Large intestine (tissue), 3 donors: ENCODE measurements at regions not wholly inside any gene's neighbourhood (a gene's known extent, or its start where the extent isn't known, plus 50 kb on each side); places are given as distances from the start of the nearest gene placed in this dataset.
"Not testable (repeated sequence)": the region's sequence is repeated elsewhere in the genome, so short reads cannot be mapped to it uniquely, and the experiment has no call there.

Experiments
- DNase-seq, 2 donors: peaks; one replicate each; pipeline versions ENCODE4 v3.0.0 to v3.0.0-alpha.2; 2013
- H3K27ac ChIP-seq: one replicate; pipeline ENCODE4 v1.5.1; 2013; ENCODE audit warnings: low read length
- H3K27me3 ChIP-seq: 2 replicates; pipeline ENCODE4 v1.6.1; 2013; ENCODE audit warnings: low read length; ENCODE audit not compliant: control insufficient read depth, insufficient read depth
- H3K36me3 ChIP-seq: 2 replicates; pipeline ENCODE4 v1.6.1; 2013; ENCODE audit warnings: low read length; ENCODE audit not compliant: control insufficient read depth, insufficient read depth
- H3K4me1 ChIP-seq: one replicate; pipeline ENCODE4 v1.6.1; 2013; ENCODE audit warnings: low read length; ENCODE audit not compliant: control insufficient read depth, insufficient read depth
- H3K4me3 ChIP-seq: one replicate; pipeline ENCODE4 v1.5.1; 2013; ENCODE audit warnings: low read length
- H3K9me3 ChIP-seq: one replicate; pipeline ENCODE4 v1.6.1; 2013; ENCODE audit warnings: mild to moderate bottlenecking, low read depth, low read length, moderate library complexity; ENCODE audit not compliant: control insufficient read depth
- WGBS: methylation state at CpG from one replicate; pipeline ENCODE4 v1.1.5; 2013; ENCODE audit warnings: low lambda C conversion rate; ENCODE audit not compliant: insufficient coverage; 5-methylcytosine and 5-hydroxymethylcytosine counted together

DNA sequence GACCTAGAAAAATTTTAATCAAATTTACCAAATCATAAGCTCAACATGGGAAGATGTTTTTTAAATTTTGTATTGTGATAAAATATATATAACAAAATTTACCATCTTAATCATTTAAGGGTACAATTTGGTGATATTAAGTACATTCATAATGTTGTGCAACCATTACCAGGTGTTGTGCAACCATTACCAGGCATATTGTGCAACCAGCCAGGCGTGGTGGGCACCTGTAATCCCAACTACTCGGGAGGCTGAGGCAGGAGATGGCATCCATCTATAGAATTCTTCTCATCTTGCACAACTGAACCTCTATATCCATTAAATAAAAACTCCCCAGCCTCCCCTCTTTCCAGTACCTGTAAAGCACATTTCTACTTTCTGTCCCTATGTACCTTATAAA, 124.5 kb upstream of the SLC13A1 start:
- Histone ChIP-seq H3K4me1 (no peaks in the 10 kb centered on the region), H3K36me3 (no peaks in the 10 kb centered on the region), H3K4me3 (no peak overlapping the region), H3K9me3 (peaks cover 17% of the 10 kb centered on the region), H3K27me3 (no peaks in the 10 kb centered on the region), H3K27ac (no peak overlapping the region)
- WGBS: no CpG with 5 or more reads among the region's 2 CpGs
- DNase-seq: no peak

- no peak overlapping the region for H3K4me3 ChIP-seq
- no peak overlapping the region for H3K27ac ChIP-seq
- DNase-seq: no peak
- H3K4me1 ChIP-seq: no peaks in the 10 kb centered on the region
- no peaks in the 10 kb centered on the region for H3K36me3 ChIP-seq
- peaks cover 17% of the 10 kb centered on the region for H3K9me3 ChIP-seq
- no peaks in the 10 kb centered on the region for H3K27me3 ChIP-seq
Measured at GRCh38 chr7:123323689-123324088, 123.9 kb upstream of the SLC13A1 start.

DNA sequence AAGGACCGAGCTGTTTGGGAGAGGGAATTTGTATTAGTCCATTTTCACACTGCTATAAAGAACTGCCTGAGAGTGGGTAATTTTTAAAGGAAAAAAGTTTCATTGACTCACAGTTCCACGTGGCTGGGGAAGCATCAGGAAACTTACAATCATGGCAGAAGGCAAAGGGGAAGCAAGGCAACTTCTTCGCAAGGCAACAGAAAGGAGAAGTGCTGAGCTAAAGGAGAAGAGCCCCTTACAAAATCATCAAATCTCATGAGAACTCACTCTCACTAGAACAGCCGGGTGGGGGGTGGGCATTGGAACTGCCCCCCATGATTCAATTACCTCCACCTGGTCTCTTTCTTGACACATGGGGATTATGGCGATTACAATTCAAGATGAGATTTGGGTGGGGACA, 121.8 kb upstream of the SLC13A1 start:
- not testable (repeated sequence) for H3K27me3 ChIP-seq, H3K4me3 ChIP-seq, DNase-seq, H3K27ac ChIP-seq, H3K4me1 ChIP-seq, H3K36me3 ChIP-seq
- H3K9me3 ChIP-seq: peaks cover 17% of the 10 kb centered on the region
- 43% methylated on average over 1 of the region's 5 CpGs for WGBS

- no peak overlapping the region for H3K4me3 ChIP-seq
- no CpG with 5 or more reads among the region's 3 CpGs for WGBS
- no peak for DNase-seq
- H3K27ac ChIP-seq: no peak overlapping the region
- no peaks in the 10 kb centered on the region for H3K36me3 ChIP-seq
- H3K9me3 ChIP-seq: peaks cover 17% of the 10 kb centered on the region
- no peaks in the 10 kb centered on the region for H3K4me1 ChIP-seq
- H3K27me3 ChIP-seq: no peaks in the 10 kb centered on the region
Measured at GRCh38 chr7:123319911-123320310, 120.1 kb upstream of the SLC13A1 start.

GRCh38 chr7:123314886-123315285, 115.1 kb upstream of the SLC13A1 start:
- Histone ChIP-seq H3K4me1 (no peaks in the 10 kb centered on the region), H3K36me3 (no peaks in the 10 kb centered on the region), H3K27ac (no peak overlapping the region), H3K27me3 (no peaks in the 10 kb centered on the region), H3K4me3 (no peak overlapping the region), H3K9me3 (no peaks in the 10 kb centered on the region)
- no peak for DNase-seq
- WGBS: no CpG with 5 or more reads among the region's 1 CpG

GRCh38 chr7:123308254-123308951, 108.6 kb upstream of the SLC13A1 start:
- Histone ChIP-seq H3K36me3 (no peaks in the 10 kb centered on the region), H3K27me3 (no peaks in the 10 kb centered on the region), H3K4me3 (no peak overlapping the region), H3K9me3 (no peaks in the 10 kb centered on the region), H3K27ac (no peak overlapping the region), H3K4me1 (no peaks in the 10 kb centered on the region)
- no peak for DNase-seq
- WGBS: no CpG with 5 or more reads among the region's 2 CpGs

DNA sequence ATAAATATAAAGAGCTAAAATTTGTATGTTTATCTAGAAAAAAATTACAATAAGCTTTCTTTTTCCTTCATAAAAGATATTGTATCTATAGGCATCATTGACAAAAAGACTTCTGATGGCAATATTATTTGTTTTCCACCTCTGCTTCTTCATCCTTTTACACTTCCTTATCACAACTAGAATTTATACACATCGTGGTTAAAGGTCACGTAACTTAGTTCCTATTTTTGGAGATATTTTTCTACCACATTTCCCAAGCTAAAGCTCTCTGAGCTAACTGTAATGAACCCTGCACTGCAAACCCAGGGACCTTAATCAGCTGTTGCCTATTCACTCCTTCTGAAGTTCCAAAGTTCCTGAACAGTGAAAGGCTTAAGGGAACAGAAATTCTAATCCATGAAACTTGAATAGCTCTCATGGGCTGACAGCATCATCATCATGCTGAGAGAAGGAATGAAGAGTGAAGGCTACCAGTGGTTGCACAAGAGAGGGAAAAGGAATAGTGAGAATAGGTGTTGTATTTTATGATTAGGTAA, 106.1 kb upstream of the SLC13A1 start:
- Histone ChIP-seq H3K4me3 (no peak overlapping the region), H3K27ac (no peak overlapping the region), H3K36me3 (no peaks in the 10 kb centered on the region), H3K4me1 (no peaks in the 10 kb centered on the region), H3K9me3 (no peaks in the 10 kb centered on the region), H3K27me3 (no peaks in the 10 kb centered on the region)
- WGBS: no CpG with 5 or more reads among the region's 2 CpGs
- peak; percentile 19 to 49 for DNase-seq

DNA sequence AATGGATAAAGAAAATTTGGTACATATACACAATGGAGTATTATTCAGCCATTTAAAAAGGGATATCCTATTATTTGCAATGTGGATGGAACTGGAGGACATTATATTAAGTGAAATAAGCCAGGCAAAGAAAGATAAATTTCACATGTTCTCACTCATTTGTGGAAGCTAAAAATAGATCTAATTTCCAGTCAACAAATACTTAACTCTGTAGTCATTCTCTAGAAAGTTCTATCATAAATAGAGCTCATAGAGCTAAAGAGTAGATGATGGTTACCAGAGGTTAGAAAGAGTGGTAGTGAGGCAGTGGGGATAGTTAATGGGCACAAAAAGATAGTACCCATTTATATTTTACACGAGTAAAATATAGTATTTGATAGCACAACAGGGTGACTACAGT, 104.2 kb upstream of the SLC13A1 start:
- WGBS: 100% methylated on average over 1 of the region's 1 CpG
- no peaks in the 10 kb centered on the region for H3K36me3 ChIP-seq

GRCh38 chr7:123296965-123297364, 97.2 kb upstream of the SLC13A1 start:
- 100% methylated on average over 2 of the region's 4 CpGs for WGBS
- DNase-seq: no peak

More for the DNA sequence above, 104.2 kb upstream of the SLC13A1 start:
- H3K4me3 ChIP-seq: no peak overlapping the region
- no peak for DNase-seq
- H3K9me3 ChIP-seq: no peaks in the 10 kb centered on the region
- no peaks in the 10 kb centered on the region for H3K27me3 ChIP-seq
- H3K27ac ChIP-seq: no peak overlapping the region
- no peaks in the 10 kb centered on the region for H3K4me1 ChIP-seq

DNA sequence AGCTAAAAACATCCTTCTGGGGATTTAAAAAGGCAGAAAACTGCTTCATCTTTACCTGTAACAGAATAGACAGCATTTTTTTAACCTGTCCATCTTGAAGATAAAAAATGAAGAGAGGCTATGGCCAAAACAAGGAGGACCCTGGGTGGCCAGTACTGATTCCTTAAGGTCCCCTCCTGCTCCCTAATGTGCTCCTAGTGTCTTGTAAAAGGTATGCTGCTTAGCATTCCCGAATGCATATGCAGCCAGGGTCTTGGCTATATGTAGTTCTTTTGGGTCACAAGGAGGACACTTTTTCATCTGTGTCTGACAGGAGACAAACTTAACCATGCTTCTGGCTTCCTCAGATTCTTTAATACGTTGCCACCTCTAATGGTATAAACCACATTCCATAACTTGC, 93.9 kb upstream of the SLC13A1 start:
- Histone ChIP-seq H3K4me3 (no peak overlapping the region), H3K9me3 (no peaks in the 10 kb centered on the region), H3K4me1 (peaks cover 2% of the 10 kb centered on the region), H3K27me3 (no peaks in the 10 kb centered on the region), H3K27ac (no peak overlapping the region), H3K36me3 (no peaks in the 10 kb centered on the region)
- 80% methylated on average over 1 of the region's 2 CpGs for WGBS
- DNase-seq: no peak

More at GRCh38 chr7:123296965-123297364, 97.2 kb upstream of the SLC13A1 start:
- Histone ChIP-seq H3K27ac (no peak overlapping the region), H3K9me3 (no peaks in the 10 kb centered on the region), H3K27me3 (no peaks in the 10 kb centered on the region), H3K4me3 (no peak overlapping the region), H3K4me1 (no peaks in the 10 kb centered on the region), H3K36me3 (no peaks in the 10 kb centered on the region)

GRCh38 chr7:123292227-123292626, 92.5 kb upstream of the SLC13A1 start:
- no peaks in the 10 kb centered on the region for H3K27me3 ChIP-seq
- WGBS: no CpG with 5 or more reads among the region's 1 CpG
- peak overlapping the region; percentile 10 for H3K27ac ChIP-seq
- H3K4me3 ChIP-seq: no peak overlapping the region
- peak in 1 of 2 donors; percentile 8 for DNase-seq
- no peaks in the 10 kb centered on the region for H3K9me3 ChIP-seq
- H3K4me1 ChIP-seq: peaks cover 2% of the 10 kb centered on the region
- no peaks in the 10 kb centered on the region for H3K36me3 ChIP-seq
